HG02840 (cell line): ENCODE measurements at regions not wholly inside any gene's neighbourhood (a gene's known extent, or its start where the extent isn't known, plus 50 kb on each side); places are given as distances from the start of the nearest gene placed in this dataset.

Experiments used
- ATAC-seq: cut with Tn5 transposase; IDR thresholded peaks from one replicate; pipeline ENCODE4 v1.9.1; 2021; ENCODE audit warnings: mild to moderate bottlenecking, moderate library complexity, moderate number of reproducible peaks; ENCODE audit not compliant: unreplicated experiment, low FRiP score

GRCh38 chr6:14670806-14671205 lies 553.2 kb downstream of the CD83 start:
- no peak for ATAC-seq

- ATAC-seq = no peak
These were observed 553.7 kb downstream of the CD83 start for GRCh38 chr6:14671261-14671681.

GRCh38 chr6:14671937-14672336 lies 554.4 kb downstream of the CD83 start:
- no peak for ATAC-seq

GRCh38 chr6:14673201-14673600 lies 555.6 kb downstream of the CD83 start:
- no peak for ATAC-seq

GRCh38 chr6:14674458-14674857 lies 556.9 kb downstream of the CD83 start:
- ATAC-seq = no peak

- no peak for ATAC-seq
These were observed 557.5 kb downstream of the CD83 start for GRCh38 chr6:14674867-14675648.

- no peak for ATAC-seq
These were observed 558.5 kb downstream of the CD83 start for GRCh38 chr6:14676064-14676463.

- ATAC-seq = no peak
These were observed 559.6 kb downstream of the CD83 start for GRCh38 chr6:14676977-14677781.

- ATAC-seq = no peak
These were observed 564.0 kb upstream of the JARID2 start for GRCh38 chr6:14681699-14682487.

- ATAC-seq = no peak
These were observed 563.1 kb upstream of the JARID2 start for GRCh38 chr6:14682812-14683211.

- ATAC-seq = no peak
These were observed 556.2 kb upstream of the JARID2 start for GRCh38 chr6:14689639-14690038.

GRCh38 chr6:14690120-14691056 lies 555.5 kb upstream of the JARID2 start:
- ATAC-seq = no peak

- no peak for ATAC-seq
These were observed 553.7 kb upstream of the JARID2 start for GRCh38 chr6:14692208-14692607.

GRCh38 chr6:14693301-14694192 lies 552.3 kb upstream of the JARID2 start:
- no peak for ATAC-seq

- ATAC-seq = no peak
These were observed 551.6 kb upstream of the JARID2 start for GRCh38 chr6:14694308-14694707.

GRCh38 chr6:14695579-14695978 lies 550.3 kb upstream of the JARID2 start:
- ATAC-seq = no peak

- no peak for ATAC-seq
These were observed 549.5 kb upstream of the JARID2 start for GRCh38 chr6:14696367-14696766.

- ATAC-seq = no peak
These were observed 548.4 kb upstream of the JARID2 start for GRCh38 chr6:14697427-14697826.
